HG03280 (cell line): ENCODE measurements at regions not wholly inside any gene's neighbourhood (a gene's known extent, or its start where the extent isn't known, plus 50 kb on each side); places are given as distances from the start of the nearest gene placed in this dataset.

Experiments
- ATAC-seq: cut with Tn5 transposase; IDR thresholded peaks from one replicate; pipeline ENCODE4 v1.9.1; 2021; ENCODE audit warnings: mild to moderate bottlenecking, moderate library complexity; ENCODE audit not compliant: unreplicated experiment

DNA sequence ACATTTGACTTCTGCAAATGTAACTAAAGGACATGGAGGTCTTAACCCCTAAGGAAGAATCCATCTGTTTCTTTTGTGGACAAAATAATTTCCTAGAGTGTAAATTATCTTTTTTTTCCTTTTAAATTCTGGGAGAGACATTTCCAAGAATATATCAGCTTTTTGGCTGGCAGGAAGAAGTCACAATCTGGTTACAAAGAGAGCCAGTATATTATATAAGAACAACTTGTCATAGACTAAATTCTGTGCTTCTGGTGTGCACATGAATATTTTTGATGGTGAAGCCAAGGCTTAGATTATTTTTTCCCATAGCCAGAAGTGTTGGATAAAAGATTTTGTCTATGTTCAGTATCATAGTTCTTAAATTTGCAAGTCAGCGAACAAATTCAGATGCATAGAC is 500.6 kb downstream of the XIRP2 start:
- no peak for ATAC-seq

DNA sequence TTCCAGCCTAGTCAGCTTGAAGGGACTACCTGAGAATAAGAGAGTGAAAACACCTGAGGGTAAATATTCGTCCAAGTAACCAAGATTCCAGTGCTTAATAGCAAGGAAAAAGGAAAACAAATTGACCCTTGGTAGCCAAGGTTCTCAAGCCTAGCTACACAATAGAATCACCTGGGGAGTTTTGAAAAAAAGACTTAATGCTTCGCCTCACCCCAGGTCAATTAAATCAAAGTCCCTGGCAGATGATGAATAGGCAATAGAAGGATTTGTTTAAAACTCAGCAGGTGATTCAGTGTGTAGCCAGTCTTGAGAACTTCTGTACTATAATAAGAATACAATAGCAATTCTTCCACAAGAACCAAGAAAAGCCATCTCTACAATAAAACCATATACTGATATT is 500.2 kb downstream of the XIRP2 start:
- no peak for ATAC-seq

DNA sequence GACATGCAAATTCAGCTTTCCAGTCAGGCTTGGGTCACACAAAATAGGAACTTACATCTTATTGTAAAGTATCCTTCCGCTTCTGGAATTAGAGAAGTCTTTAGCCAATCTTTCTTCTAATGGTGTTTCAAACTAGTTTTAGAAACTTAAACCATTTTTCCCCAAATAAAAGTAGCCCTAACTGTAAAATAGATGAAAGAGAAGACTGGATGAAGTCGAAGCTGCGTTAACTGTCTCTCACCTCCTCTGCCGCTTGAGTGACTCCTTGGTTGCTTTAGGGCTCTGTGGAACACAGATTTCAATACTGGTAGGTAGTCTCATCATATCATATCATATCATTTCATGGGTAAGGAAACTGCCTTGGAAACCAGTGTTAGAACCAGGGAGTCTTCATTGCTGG is 498.4 kb downstream of the XIRP2 start:
- no peak for ATAC-seq

DNA sequence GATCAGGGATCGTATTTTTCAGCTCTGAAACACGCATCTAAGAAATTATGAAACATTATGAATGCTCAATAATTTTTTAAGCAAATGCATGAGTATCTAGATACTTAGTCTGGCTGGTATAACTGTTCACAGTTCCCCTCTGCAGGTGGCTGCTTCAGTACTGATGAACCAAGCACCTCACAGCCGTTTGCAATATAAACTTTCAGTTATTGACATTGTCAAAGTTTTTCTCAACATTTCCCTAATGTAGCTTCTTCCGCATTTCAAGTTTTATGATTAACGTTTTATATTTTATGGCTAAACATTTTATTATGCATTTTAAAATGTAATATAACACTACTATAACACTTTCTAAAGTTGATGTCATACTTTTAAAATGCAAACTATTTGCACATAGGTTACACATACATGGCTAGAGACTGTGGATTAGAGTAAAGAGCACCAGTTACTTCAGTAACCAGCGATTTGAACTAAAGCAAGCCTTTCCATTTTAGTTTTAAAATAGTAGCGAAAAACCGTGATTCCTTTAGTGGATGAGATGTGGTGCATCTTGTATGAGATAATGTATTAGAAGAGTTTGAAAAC is 495.4 kb downstream of the XIRP2 start:
- no peak for ATAC-seq

DNA sequence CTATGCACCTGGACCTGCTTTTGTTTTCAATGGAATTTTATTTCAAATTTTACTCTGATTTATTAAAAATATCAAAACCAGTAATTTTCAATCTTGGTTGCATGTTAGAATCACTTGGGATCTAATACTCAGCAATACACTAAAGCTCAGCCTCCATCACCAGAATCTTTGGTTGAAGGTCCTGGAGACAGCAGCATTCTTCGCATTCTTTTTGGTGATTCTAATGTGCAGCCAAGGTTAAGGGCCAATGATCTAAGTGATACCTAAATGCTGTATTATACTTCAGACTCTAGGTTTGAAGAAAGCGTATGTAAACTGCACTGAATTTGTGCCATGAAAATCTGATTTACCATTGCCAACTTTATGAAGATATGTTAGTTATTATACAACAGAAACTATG is 493.1 kb downstream of the XIRP2 start:
- no peak for ATAC-seq

DNA sequence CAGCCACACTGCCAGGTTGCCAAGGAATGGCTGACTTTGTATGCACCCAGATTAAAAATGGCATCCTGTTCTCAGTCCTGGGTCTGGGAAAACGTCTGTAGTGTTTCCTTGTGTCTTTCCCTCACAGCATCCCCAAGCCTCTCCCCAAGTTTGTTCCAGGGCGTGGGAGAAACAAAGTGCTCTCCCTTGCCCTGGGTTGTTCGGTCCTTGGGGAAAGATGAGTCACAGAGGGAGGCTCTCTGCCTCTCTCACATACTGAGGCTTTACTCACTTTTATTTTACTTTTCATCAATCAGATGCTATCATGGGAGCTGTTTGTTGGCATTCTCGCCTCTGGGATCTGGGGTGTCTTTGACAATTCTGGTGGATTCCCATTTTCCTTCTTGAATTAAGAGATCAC is 492.3 kb downstream of the XIRP2 start:
- no peak for ATAC-seq

DNA sequence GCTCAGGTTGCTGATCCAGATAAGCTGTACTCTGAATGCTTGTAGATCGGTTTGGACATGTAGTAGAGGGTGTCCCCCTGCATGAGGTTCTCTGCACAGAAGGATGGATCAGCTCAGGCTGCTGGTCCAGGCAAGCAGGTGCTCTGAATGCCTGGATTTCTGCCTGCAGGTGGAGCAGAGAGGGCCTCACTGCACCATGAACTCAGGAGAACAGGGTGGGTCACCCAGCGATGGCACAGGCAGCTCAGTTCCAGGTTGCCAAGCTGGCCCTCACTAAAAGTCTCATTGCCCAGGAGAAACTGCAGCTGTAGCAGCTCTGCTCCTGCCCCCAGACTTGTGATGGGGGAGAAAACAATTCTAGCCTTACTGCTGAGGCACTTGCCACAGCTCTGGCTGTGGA is 491.8 kb downstream of the XIRP2 start:
- no peak for ATAC-seq

DNA sequence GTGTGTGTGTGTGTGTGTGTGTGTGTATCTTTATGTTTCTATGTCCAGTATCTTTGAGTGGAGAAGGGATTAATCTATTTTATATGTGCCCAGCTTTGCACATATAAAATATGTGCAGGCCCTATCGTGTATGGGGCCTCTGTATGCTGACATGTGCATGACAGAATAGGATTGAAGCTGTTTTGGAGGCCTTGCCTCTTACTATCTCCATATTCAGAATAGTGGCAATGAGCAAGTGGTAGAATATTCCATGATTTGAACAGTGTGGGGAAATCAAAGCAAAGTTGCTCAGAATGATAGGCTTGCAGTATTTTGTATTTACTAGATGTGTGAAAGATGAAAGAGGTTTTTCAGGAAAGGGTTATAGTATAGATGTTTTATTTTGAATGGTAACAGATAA is 480.8 kb downstream of the XIRP2 start:
- no peak for ATAC-seq

DNA sequence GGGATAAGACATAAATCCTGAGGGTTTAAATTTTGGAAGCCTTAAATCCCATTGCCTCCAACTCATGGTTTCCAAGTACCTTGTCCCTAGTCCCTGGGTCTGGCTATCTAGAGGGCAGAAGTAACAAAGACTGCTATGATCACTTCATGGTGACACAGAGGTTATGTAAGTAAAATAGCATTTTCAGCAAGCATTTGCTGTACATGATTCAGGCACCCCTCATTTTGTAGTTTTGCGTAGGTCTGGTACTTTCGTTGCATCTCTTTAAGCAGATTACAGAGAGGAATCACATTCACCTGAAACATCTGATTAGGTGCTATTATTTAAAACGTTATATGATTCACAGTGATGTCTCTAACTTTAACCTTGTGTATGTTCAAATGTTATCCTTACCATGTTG is 480.1 kb downstream of the XIRP2 start:
- ATAC-seq: no peak

DNA sequence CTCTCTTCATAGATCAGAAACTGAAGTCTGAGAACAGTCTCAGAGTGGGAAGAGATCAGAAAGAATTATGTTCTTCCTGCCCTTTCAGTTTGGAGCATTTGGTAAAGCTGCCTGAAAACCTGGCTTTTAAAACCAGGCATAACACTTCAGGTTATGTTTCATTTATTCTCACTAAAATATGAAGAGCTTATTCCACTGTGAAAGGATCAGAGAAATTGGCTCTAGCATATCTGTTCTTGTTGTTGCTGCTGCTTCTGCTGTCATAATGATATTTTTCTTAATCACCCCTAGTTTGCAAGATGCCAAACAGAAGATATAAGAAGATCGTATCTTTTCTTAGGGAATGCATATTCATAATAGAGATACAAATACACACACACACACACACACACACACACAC is 476.9 kb downstream of the XIRP2 start:
- no peak for ATAC-seq

DNA sequence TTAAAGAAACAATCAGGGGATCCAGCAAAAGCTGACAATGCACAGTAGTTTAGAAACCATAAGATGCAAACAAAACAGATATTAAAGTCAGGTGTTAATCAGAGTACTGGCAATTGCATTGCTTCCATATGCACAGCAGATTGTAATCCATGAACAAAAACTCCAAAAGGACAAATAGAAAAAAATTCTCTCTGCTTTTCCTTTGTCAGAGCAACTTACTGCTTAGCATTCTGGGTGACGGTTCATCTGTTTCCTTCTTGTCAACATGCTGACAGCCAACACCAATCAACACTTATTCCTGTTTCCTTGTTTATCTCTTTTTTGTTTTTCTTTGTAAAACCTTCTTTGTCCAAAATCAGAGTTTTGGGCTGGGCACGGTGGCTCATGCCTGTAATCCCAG is 473.1 kb downstream of the XIRP2 start:
- ATAC-seq: no peak

DNA sequence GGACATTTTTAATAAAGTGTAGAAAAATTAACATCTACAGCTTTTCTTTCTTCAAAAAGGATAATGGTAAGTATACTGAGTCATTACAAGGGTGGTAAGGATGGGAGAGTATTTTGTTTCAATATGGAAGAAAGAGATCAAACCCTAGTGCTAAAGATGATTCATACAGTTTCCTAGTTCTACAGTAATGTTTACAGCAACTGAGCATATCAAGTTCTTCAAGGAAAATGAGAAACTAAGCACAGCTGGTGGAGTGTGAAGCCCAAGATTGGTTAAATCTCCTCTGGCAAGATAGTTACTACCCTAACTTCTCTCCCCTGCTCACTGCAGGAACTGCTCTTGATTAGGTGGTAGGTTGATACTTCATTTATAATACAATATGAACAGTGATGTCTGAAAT is 467.5 kb downstream of the XIRP2 start:
- ATAC-seq: no peak

DNA sequence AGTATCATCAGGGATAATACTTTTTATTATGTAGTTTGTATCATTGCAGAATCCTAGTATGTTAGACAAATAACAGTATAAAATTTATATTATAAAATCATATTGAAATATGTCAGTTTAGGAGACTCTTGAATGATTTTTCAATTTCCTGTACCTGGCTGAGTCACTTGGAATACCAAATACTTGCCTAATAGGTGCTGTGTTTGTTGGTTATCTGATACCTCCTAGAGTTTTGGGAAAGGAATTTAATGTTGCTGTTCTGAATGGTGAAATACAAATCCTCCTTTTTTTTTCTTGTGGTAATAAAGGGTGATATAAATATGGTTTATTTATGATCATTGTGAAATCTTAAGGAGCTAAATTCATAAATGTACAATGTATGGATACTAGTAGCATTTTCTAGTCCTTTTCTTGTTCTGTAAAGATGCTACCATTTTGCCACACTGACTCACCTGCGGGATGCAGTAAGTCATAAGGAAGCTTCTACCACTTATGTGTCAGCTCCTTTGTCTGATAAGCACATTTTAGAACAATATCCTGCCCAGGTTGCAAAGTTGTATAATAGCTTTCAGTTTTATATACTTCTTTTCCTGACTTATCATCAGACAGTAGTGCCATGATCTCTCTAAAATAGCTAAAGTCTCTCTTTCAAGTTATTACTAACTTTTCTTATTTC is 465.5 kb downstream of the XIRP2 start:
- no peak for ATAC-seq

DNA sequence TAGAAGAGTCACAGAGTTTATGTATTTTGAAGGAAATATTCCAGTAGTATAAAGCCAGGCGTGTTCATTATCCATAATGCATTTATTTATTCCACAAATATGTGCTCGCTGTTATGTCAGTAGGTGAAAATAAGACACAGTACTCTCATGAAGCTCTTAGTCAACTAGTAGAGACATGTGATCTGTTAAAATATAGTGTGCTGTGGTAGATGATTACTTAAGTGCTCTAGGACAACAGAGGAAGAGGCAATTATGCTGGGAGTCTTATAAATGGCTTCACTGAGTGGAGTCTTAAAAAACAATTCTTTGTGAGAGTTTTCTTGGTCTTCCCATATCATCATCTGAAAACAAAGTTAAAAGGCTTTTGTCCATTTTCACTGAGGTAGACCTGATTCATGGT is 457.3 kb downstream of the XIRP2 start:
- ATAC-seq: no peak

DNA sequence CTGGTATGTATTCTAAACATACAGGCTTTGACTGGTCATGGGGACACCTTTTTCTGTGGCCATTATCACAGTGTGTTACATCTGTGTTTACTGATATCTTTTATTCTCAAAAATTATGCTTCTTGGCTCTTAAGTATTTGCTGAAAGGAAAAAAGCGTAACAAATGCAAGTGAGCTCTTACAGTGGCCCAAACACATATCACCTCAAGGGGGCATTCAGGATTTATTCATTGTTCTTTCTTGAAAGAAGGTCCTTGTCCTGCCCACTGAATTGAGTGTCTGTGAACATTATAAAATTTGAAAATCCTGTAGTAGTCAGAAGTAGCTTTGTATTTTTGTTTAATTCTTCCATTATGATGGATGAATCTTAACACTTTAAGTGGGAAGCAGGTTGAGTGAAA is 454.5 kb downstream of the XIRP2 start:
- ATAC-seq: no peak

DNA sequence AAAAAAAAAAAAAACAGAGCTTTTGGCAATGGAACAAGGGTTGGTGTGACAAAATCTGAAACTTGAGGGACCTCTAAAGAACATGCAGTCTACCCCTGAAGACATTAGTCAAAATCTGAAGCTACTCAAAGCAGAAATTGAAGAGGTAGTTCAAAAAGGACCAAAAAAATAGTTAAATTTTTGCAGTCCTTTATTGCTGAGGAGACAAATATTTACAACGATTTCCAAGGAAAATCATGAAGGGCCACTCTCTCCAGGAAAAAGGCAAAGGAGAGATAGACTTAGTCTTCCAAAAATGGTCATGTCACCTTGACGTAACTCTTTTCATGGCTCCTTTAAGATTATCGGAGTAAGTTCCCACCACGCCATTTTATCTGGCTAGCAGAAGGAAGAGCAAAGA is 452.0 kb downstream of the XIRP2 start:
- ATAC-seq: no peak

DNA sequence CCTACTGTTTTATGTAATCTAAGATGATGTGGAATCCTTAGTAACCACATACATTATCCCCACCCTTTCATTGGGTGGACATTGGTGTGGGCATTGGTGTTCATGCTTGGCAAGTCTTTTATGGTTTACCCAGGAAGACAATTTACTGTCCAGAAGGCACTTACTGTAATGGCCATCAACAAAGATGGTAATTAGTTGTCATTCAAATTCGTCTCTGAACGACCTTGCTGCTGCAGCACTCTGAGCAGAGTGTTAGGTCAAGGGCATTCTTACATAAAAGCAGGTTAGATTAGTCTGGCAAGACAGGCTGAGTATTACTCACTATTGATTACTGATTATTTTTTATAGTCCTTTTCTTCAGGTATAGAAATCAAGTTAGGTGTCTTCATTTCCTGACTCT is 447.9 kb downstream of the XIRP2 start:
- ATAC-seq: no peak

DNA sequence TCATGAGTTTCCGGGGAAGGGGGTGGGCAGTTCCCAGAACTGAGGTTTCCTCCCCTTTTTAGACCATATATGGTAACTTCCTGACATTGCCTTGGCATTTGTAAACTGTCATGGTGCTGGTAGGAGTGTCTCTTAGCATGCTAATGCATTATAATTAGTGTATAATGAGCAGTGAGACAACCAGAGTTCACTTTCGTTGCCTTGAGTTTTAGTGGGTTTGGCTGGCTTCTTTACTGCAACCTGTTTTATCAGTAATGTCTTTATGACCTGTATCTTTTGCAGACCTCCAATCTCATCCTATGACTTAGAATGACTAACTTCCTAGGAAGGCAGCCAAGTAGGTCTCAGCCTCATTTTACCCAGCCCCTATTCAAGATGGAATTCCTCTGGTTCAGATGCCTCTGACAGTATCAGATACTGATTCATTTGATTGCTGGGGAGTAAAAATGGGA is 447.3 kb downstream of the XIRP2 start:
- no peak for ATAC-seq

DNA sequence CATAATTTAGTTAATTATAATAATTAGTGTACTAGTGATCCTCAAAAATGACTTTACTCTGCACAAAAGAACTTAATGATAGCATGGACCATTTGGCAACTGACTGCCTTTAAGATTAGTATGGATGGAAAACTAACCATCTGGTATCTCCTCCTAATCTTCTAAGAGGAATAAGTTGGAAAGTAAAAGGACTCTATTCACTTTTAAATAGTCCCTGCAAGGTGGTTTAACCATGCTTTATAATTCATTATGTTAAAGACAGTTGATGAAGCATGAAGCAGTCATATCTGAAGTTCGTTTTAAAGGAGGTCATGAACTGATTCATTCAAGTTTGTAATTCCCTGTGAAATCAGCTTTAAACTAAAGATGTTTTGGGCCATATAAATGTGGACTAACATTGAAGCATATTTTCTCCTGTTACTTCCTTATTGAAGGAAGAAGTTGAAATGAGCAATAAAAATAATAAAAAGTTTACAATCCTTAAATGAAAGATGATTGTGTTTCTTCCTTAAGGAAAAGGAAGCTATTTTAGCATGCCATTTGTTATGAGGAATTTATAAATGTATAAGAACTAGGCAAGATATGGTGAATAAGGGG is 446.0 kb downstream of the XIRP2 start:
- no peak for ATAC-seq

DNA sequence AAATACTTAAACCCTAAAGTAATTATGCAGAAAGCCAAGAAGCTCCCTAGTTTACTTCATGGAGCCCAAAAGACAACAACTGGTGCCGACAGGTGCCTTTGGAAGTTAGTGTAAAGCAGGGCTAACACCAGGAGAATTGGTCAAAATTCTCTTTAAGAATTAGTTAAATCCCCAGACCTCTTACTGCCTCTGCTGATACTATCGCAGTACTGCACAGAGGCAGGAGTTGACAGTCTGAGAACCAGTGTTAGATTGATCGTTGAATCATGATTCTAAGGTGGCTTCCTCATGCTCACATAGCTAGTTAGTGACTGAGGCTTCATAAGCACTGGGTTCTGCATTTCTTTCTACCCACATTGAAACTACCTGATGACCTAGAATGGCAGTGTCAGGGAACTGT is 445.0 kb downstream of the XIRP2 start:
- no peak for ATAC-seq

DNA sequence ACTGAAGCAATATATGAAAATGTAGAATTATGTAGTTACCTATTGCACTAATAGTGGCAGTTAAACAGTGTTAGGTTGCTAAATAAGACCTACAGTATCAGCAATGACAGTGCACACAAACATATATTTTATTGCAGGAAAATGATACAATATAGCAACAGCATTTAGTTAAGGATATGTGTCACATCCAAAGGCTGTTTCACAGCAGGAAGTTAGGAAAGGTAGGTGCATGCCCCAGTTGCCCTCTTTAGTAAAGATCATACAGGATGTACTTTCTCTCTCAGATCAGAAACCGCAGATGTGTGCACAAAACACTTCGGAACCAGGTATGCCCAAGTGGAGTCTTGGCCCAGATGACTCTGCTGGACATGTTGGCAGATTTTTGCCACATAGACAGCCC is 444.1 kb downstream of the XIRP2 start:
- ATAC-seq: no peak

DNA sequence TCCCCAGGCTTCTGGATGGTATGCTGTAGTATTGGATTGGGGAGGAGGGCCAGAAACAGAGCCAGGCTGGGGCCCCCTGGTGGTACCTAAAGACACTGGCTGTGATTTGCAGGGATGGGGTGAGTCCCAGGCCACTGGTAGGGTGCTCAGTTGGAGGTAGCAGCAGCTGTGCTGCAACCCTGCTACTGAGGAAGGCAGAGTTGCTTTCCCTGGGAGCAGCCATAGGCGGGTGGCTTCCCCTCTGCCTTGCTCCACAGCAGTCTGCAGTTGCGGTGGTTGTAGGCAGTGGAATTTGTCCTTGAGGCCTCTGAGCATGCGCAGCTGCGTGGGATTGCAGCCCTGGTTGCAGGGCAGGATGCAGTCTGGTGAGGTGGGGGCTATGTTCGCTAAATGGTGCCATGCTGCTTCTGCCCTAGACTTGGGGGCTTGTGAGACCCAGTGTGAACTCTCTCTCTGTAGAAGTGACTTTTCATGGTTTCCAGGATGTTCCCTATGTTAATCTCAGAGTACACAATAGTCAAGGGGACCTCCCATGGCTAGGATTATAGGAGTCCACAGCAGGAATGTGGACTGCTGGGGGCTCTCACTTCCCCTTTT is 443.5 kb downstream of the XIRP2 start:
- peak; percentile 74 for ATAC-seq
